Choroid plexus epithelial cell (primary cell): ENCODE measurements at regions not wholly inside any gene's neighbourhood (a gene's known extent, or its start where the extent isn't known, plus 50 kb on each side); places are given as distances from the start of the nearest gene placed in this dataset.
A peak's percentile ranks its signal among the peaks of the same experiment; 100 is the strongest.

Source experiments
- DNase-seq: peaks from one replicate; pipeline ENCODE4 v3.0.0-alpha.2; 2010; ENCODE audit warnings: low read depth
- H3K4me3 ChIP-seq: 2 replicates; pipeline ENCODE4 v1.5.1; 2011; ENCODE audit warnings: low read depth, mild to moderate bottlenecking, control low read depth, low read length, moderate library complexity
- CTCF ChIP-seq: conservative IDR thresholded peaks from 2 replicates; pipeline ENCODE4 v1.5.1; 2011; ENCODE audit warnings: low read depth, mild to moderate bottlenecking, control low read depth, inconsistent platforms, low read length, moderate library complexity

DNA sequence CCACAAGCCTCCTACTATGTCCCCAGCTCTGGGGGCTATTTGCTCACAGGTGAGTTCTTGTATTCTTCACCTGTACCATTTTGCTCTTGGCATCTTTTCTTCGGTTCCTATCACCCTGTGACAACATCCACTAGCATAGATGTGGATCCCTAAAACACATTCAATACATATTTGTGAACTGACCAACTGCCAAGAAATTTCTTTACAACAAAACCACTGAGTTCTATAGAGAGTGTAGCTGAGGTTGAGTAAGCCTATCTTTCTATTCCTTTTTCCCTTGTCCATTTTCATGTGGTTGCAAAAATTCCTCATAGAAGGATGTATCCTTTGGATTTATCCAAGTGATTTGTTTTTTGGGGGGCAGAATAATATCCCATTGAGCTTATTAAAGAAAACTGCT lies 192.7 kb upstream of the ITGA4 start:
- H3K4me3 ChIP-seq, result no peak overlapping the region
- TF ChIP-seq CTCF, result no peak
- DNase-seq, result peak; percentile 57

- no peak overlapping the region for H3K4me3 ChIP-seq
- DNase-seq, result no peak
- no peak for TF ChIP-seq CTCF
These were observed 190.6 kb upstream of the ITGA4 start for GRCh38 chr2:181266614-181267013.

DNA sequence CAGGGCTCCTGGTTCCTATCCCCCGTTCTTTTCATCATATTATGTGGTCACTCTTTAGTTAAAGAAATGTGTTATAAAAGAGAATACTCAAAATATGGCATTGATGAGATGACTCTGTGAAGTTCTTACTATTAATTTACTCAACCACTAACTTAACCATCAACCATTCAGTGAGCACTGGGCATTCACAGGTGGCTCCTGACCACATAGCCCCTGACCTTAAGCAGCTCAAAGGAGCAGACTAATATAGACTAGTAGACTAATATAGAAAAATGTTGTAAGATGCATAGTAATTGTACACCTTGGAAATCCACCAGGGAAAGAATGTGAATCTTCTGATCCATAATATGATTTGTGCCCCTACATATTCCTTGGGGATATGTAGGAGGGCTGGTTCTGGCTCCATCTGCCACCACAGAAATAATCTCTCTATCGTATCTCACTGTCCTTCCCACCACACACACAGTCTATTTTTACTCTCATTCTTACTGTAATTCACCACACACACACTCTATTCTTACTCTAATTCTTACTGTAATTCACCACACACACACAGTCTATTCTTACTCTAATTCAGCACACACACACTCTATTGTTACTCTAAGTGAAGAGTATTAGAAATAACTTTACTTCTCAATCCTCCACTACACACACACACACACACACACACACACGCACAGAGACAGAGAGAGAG lies 188.9 kb upstream of the ITGA4 start:
- no peak for DNase-seq
- no peak overlapping the region for H3K4me3 ChIP-seq
- TF ChIP-seq CTCF, result no peak

GRCh38 chr2:181273986-181274385 lies 183.2 kb upstream of the ITGA4 start:
- TF ChIP-seq CTCF, result no peak
- no peak for DNase-seq
- H3K4me3 ChIP-seq, result no peak overlapping the region

DNA sequence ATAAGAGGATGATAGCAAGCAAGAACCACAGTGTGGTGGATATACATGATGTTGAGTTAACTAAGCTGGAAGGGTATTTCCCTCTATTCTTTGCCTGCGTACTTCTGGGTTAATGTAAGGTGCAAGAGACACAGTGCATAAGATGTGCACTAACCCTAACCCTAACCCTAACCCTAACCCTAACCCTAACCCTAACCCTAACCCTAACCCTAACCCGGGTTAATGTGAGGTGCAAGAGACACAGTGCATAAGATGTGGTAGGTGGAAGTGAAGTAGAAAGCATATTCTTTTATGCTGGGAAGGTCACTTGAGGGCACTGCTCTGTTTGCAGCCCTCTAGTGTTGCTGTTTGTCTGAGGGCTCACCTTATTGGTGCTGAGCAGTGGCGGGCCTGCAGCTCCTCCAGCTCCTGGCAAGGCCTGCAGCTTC lies 181.5 kb upstream of the ITGA4 start:
- no peak overlapping the region for H3K4me3 ChIP-seq
- no peak for DNase-seq
- TF ChIP-seq CTCF, result no peak

DNA sequence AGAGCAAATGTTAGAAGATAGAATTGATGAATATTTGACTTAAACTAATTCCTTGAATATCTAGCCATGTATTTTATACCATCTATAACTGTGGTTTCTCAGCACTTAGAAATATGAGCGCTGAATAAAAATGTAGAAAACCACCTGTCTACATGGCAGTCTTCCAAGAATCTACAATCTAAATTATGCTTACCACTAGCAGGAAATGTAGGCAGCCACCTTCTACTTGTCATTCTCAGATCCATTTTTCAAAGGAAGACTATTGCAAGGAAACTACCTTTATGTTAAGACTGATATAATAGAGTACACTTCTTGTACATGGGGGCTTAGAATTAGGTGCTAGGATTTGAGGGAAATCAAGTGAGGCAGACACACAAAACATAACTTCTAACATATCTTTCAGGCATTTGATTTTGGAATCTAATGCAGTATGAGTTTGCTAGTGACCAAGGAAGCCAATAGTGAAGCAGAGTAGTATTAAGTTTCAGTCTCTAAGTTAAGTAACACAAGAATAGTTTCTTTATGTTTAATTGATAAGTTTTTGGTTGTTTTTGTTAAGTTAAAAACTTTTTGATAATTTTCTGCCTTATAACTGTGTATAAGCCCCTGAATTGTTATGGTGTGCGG lies 175.9 kb upstream of the ITGA4 start:
- no peak overlapping the region for H3K4me3 ChIP-seq
- no peak for DNase-seq
- TF ChIP-seq CTCF, result no peak

- no peak overlapping the region for H3K4me3 ChIP-seq
- DNase-seq, result no peak
- TF ChIP-seq CTCF, result no peak
These were observed 172.1 kb upstream of the ITGA4 start for GRCh38 chr2:181285116-181285515.
